Neural progenitor cell (in vitro differentiated cells): ENCODE measurements at regions not wholly inside any gene's neighbourhood (a gene's known extent, or its start where the extent isn't known, plus 50 kb on each side); places are given as distances from the start of the nearest gene placed in this dataset.

Source experiments
- DNase-seq: peaks from one replicate; pipeline ENCODE4 v3.0.0-alpha.2; 2016; ENCODE audit warnings: low spot score
- H2AFZ ChIP-seq: fragments of 200-600 bp; sonication (generic); replicated peaks from 2 replicates; pipeline ENCODE4 v1.6.1; 2016; ENCODE audit warnings: antibody characterized with exemption
- H3F3A ChIP-seq: fragments of 200-600 bp; sonication (generic); 2 replicates; pipeline ENCODE4 v1.6.1; 2016; ENCODE audit warnings: antibody characterized with exemption, low read depth
- H3K27ac ChIP-seq: fragments of 200-600 bp; sonication (generic); 2 replicates; pipeline ENCODE4 v1.5.1; 2016; ENCODE audit warnings: mild to moderate bottlenecking
- H3K27me3 ChIP-seq: fragments of 200-600 bp; sonication (generic); 2 replicates; pipeline ENCODE4 v1.6.1; 2016; ENCODE audit warnings: mild to moderate bottlenecking, moderate library complexity
- H3K36me3 ChIP-seq: fragments of 200-600 bp; sonication (generic); 2 replicates; pipeline ENCODE4 v1.5.1; 2016
- H3K4me1 ChIP-seq: fragments of 200-600 bp; sonication (generic); 2 replicates; pipeline ENCODE4 v1.6.1; 2016; ENCODE audit warnings: mixed run types
- H3K4me2 ChIP-seq: fragments of 200-600 bp; sonication (generic); 2 replicates; pipeline ENCODE4 v1.6.1; 2016
- H3K4me3 ChIP-seq: fragments of 200-600 bp; sonication (generic); 2 replicates; pipeline ENCODE4 v1.5.1; 2016
- H3K79me2 ChIP-seq: fragments of 200-600 bp; sonication (generic); 2 replicates; pipeline ENCODE4 v1.6.1; 2016; ENCODE audit warnings: low read depth
- H3K9ac ChIP-seq: fragments of 200-600 bp; sonication (generic); 2 replicates; pipeline ENCODE4 v1.6.1; 2016
- H3K9me3 ChIP-seq: fragments of 200-600 bp; sonication (generic); 2 replicates; pipeline ENCODE4 v1.5.1; 2016; ENCODE audit warnings: low read depth
- H4K20me1 ChIP-seq: fragments of 200-600 bp; sonication (generic); 2 replicates; pipeline ENCODE4 v1.6.1; 2016; ENCODE audit warnings: low read depth
- H3K27ac Mint-ChIP-seq: 3 replicates; pipeline ENCODE4 v1.8.0; 2021; ENCODE audit warnings: mixed read lengths
- H3K27me3 Mint-ChIP-seq: 2 replicates; pipeline ENCODE4 v1.8.0; 2022; ENCODE audit warnings: low read depth, mild to moderate bottlenecking, inconsistent platforms, moderate library complexity, mixed read lengths; ENCODE audit not compliant: insufficient read depth
- H3K36me3 Mint-ChIP-seq: 3 replicates; pipeline ENCODE4 v1.8.0; 2021; ENCODE audit warnings: mixed read lengths
- H3K4me1 Mint-ChIP-seq: 3 replicates; pipeline ENCODE4 v1.8.0; 2021; ENCODE audit warnings: mixed read lengths
- H3K4me3 Mint-ChIP-seq: 3 replicates; pipeline ENCODE4 v1.8.0; 2021; ENCODE audit warnings: mild to moderate bottlenecking, moderate library complexity, mixed read lengths
- H3K9me3 Mint-ChIP-seq: 3 replicates; pipeline ENCODE4 v1.8.0; 2020; ENCODE audit warnings: mixed read lengths
- CTCF ChIP-seq: fragments of 200-600 bp; sonication (generic); IDR thresholded peaks from 2 replicates; pipeline ENCODE4 v1.5.1; 2017; ENCODE audit warnings: antibody characterized with exemption, mild to moderate bottlenecking
- EZH2 ChIP-seq: fragments of 200-600 bp; sonication (generic); IDR thresholded peaks from 2 replicates; pipeline ENCODE4 v1.6.1; 2017; ENCODE audit warnings: antibody characterized with exemption, mild to moderate bottlenecking, moderate library complexity
- EZH2phosphoT487 ChIP-seq: fragments of 200-600 bp; sonication (generic); IDR thresholded peaks from 2 replicates; pipeline ENCODE4 v1.6.1; 2017; ENCODE audit warnings: antibody characterized with exemption

- Histone ChIP-seq H4K20me1 (no peaks in the 10 kb centered on the region), H3K79me2 (no peaks in the 10 kb centered on the region), H3K4me1 (no peaks in the 10 kb centered on the region), H3F3A (no peaks in the 10 kb centered on the region), H3K36me3 (no peaks in the 10 kb centered on the region), H3K27me3 (no peaks in the 10 kb centered on the region), H2AFZ (no peak overlapping the region), H3K27ac (no peak overlapping the region), H3K4me2 (no peak overlapping the region), H3K4me3 (no peak overlapping the region), H3K9ac (no peak overlapping the region), H3K9me3 (no peaks in the 10 kb centered on the region)
- Mint-ChIP-seq H3K27ac (no peak overlapping the region), H3K36me3 (no peaks in the 10 kb centered on the region), H3K4me3 (no peak overlapping the region), H3K27me3 (no peaks in the 10 kb centered on the region), H3K9me3 (peaks cover 10% of the 10 kb centered on the region), H3K4me1 (no peaks in the 10 kb centered on the region)
- DNase-seq = no peak
- TF ChIP-seq CTCF (no peak), EZH2phosphoT487 (no peak), EZH2 (no peak)
Observed at GRCh38 chrX:99051639-99052038, 1358.4 kb downstream of the PCDH19 start.

GRCh38 chrX:99033226-99033901 lies 1376.7 kb downstream of the PCDH19 start:
- H3K9me3 Mint-ChIP-seq = no peaks in the 10 kb centered on the region
- Histone ChIP-seq H2AFZ (no peak overlapping the region), H3K4me3 (no peak overlapping the region), H3K9me3 (no peaks in the 10 kb centered on the region), H3F3A (no peaks in the 10 kb centered on the region), H3K4me1 (peaks cover 11% of the 10 kb centered on the region), H3K79me2 (no peaks in the 10 kb centered on the region), H3K4me2 (no peak overlapping the region), H4K20me1 (no peaks in the 10 kb centered on the region), H3K27me3 (no peaks in the 10 kb centered on the region), H3K36me3 (no peaks in the 10 kb centered on the region), H3K9ac (no peak overlapping the region), H3K27ac (no peak overlapping the region)
- no peaks in the 10 kb centered on the region for H3K36me3 Mint-ChIP-seq
- no peaks in the 10 kb centered on the region for H3K4me1 Mint-ChIP-seq
- no peak for DNase-seq
- no peak overlapping the region for H3K27ac Mint-ChIP-seq
- no peak for TF ChIP-seq EZH2
- TF ChIP-seq CTCF = no peak
- no peak for TF ChIP-seq EZH2phosphoT487
- H3K4me3 Mint-ChIP-seq = no peak overlapping the region
- no peaks in the 10 kb centered on the region for H3K27me3 Mint-ChIP-seq

- Mint-ChIP-seq H3K4me1 (no peaks in the 10 kb centered on the region), H3K36me3 (no peaks in the 10 kb centered on the region), H3K9me3 (peaks cover 6% of the 10 kb centered on the region), H3K4me3 (no peak overlapping the region), H3K27ac (no peak overlapping the region), H3K27me3 (no peaks in the 10 kb centered on the region)
- Histone ChIP-seq H3K27me3 (no peaks in the 10 kb centered on the region), H3K36me3 (no peaks in the 10 kb centered on the region), H3K4me1 (no peaks in the 10 kb centered on the region), H3F3A (no peaks in the 10 kb centered on the region), H3K9ac (no peak overlapping the region), H3K4me3 (no peak overlapping the region), H3K9me3 (no peaks in the 10 kb centered on the region), H4K20me1 (no peaks in the 10 kb centered on the region), H3K27ac (no peak overlapping the region), H2AFZ (no peak overlapping the region), H3K4me2 (no peak overlapping the region), H3K79me2 (no peaks in the 10 kb centered on the region)
- no peak for DNase-seq
- no peak for TF ChIP-seq EZH2
- TF ChIP-seq EZH2phosphoT487 = no peak
- TF ChIP-seq CTCF = no peak
Observed at GRCh38 chrX:99010957-99011356, 1399.1 kb downstream of the PCDH19 start.
